Lower leg skin (tissue), 4 donors: ENCODE measurements at regions not wholly inside any gene's neighbourhood (a gene's known extent, or its start where the extent isn't known, plus 50 kb on each side); places are given as distances from the start of the nearest gene placed in this dataset.

ENCODE experiments used
- DNase-seq, 2 donors: peaks; one replicate each; pipeline ENCODE4 v3.0.0-alpha.2; 2019; ENCODE audit warnings: low spot score in 2 of 2
- H3K4me3 ChIP-seq: fragments of 200-600 bp; sonication (generic); 2 replicates; pipeline ENCODE4 v1.5.1; 2017; ENCODE audit warnings: mild to moderate bottlenecking, low read depth; ENCODE audit not compliant: poor library complexity, severe bottlenecking
- POLR2A ChIP-seq, 2 donors: fragments of 450-650 bp; IDR thresholded peaks; one replicate each; pipeline ENCODE4 v1.6.1; 2016 to 2017; ENCODE audit warnings: antibody characterized with exemption in 2 of 2, mild to moderate bottlenecking in 1 of 2, moderate library complexity in 1 of 2
- WGBS, 2 donors: methylation state at CpG; one replicate each; pipeline ENCODE4 v1.1.5; 2018; 5-methylcytosine and 5-hydroxymethylcytosine counted together
- intact Hi-C: fragments of 100-400 bp; cut with DNase I; formaldehyde crosslinking; loops from one replicate; pipeline ENCODE4 v1.15.0; 2023; ENCODE audit warnings: low total_unique reads
- TF ChIP-seq, protein P1 (sequence below), 3 donors: fragments of 450-650 bp; IDR thresholded peaks; one replicate each; pipeline ENCODE4 v1.5.1; 2016; ENCODE audit warnings: antibody characterized with exemption in 3 of 3, mild to moderate bottlenecking in 3 of 3, moderate library complexity in 2 of 3

- H3K4me3 ChIP-seq = no peak overlapping the region
- 71 to 73% methylated on average over 3 of the region's 3 CpGs for WGBS, 2 donors
- no peak for DNase-seq
- TF ChIP-seq POLR2A (IDR thresholded peaks at IDR 0.05) = no peak
- TF ChIP-seq, protein P1, sequence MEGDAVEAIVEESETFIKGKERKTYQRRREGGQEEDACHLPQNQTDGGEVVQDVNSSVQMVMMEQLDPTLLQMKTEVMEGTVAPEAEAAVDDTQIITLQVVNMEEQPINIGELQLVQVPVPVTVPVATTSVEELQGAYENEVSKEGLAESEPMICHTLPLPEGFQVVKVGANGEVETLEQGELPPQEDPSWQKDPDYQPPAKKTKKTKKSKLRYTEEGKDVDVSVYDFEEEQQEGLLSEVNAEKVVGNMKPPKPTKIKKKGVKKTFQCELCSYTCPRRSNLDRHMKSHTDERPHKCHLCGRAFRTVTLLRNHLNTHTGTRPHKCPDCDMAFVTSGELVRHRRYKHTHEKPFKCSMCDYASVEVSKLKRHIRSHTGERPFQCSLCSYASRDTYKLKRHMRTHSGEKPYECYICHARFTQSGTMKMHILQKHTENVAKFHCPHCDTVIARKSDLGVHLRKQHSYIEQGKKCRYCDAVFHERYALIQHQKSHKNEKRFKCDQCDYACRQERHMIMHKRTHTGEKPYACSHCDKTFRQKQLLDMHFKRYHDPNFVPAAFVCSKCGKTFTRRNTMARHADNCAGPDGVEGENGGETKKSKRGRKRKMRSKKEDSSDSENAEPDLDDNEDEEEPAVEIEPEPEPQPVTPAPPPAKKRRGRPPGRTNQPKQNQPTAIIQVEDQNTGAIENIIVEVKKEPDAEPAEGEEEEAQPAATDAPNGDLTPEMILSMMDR (IDR thresholded peaks at IDR 0.05) = no peak
- intact Hi-C loops = no loop called here
Observed at GRCh38 chr21:18603980-18604379, 200.4 kb upstream of the TMPRSS15 start.

- 26 to 42% methylated on average over 1 of the region's 1 CpG for WGBS, 2 donors
- no peak for DNase-seq
- intact Hi-C loops = no loop called here
- no peak overlapping the region for H3K4me3 ChIP-seq
- TF ChIP-seq POLR2A (IDR thresholded peaks at IDR 0.05) = no peak
Observed at GRCh38 chr21:18608226-18608625, 204.6 kb upstream of the TMPRSS15 start.

DNA sequence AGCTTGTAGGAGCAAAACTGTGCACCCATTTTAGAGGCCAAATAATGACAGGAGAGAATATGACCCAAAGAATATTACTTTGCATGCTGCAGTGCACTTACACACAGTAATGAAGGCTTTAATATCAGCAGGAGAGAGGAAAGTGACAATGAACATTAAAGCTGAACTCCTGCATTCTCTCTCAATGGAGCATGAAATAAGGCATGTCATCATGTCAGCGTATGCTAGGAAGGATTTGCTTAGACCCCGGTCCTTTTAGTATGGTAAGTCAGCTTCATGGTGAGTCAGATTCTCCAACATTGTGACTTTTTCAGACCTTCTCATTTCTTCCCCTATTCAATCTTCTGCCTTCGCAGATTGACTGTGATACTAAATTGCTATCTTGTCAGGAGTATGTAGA lies 210.7 kb upstream of the TMPRSS15 start:
- H3K4me3 ChIP-seq = no peak overlapping the region
- 78 to 84% methylated on average over 3 of the region's 3 CpGs for WGBS, 2 donors
- intact Hi-C loops = no loop called here
- TF ChIP-seq, protein P1 (IDR thresholded peaks at IDR 0.05) = no peak
- no peak for TF ChIP-seq POLR2A (IDR thresholded peaks at IDR 0.05)
- DNase-seq = no peak

DNA sequence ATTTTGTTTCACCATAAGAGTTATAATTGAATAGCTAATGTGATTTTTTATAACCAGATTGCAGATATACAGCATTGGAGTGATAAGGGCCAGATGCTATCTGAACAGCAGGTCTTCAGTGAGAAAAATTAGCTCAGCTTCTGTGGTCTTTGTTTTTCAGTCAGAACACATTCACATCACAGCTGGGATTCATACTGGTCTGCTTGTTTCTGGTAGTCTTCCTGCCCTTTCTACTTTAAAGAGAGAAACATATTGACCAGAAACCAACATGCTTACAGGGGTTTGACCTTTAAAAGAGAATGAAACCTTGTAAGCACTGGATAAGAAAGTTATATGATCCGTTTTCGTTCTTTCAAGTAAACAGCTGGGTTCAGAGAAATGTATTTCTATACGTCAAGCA lies 213.7 kb upstream of the TMPRSS15 start:
- no peak for DNase-seq
- WGBS, 2 donors = 71 to 80% methylated on average over 3 of the region's 3 CpGs
- H3K4me3 ChIP-seq = no peak overlapping the region
- intact Hi-C loops = no loop called here
- TF ChIP-seq POLR2A (IDR thresholded peaks at IDR 0.05) = no peak
- TF ChIP-seq, protein P1 (IDR thresholded peaks at IDR 0.05) = no peak

DNA sequence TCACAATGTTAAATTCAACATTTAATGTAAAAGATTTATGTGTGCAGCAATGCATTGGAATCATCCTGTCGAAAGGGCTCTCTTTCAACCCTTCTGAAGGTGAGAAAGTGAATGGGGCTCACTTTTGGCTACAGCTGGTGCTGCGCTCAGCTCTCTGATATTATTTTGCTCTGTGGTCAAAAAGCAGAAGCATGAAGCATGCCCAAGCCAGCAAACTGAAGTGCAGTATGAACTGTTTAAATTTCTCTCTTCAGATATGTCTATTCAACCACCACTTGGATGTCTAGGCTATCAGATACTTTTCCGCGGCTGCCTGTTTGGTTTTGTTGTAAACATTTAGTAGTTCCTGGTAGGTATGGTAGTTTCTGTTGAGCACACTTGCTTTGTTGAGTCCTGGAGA lies 216.9 kb upstream of the TMPRSS15 start:
- whole genome bisulfite sequencing, 2 donors = 64 to 72% methylated on average over 4 of the region's 4 CpGs
- no peak overlapping the region for H3K4me3 ChIP-seq
- TF ChIP-seq POLR2A (IDR thresholded peaks at IDR 0.05) = no peak
- TF ChIP-seq, protein P1 (IDR thresholded peaks at IDR 0.05) = no peak
- intact Hi-C loops = no loop called here
- no peak for DNase-seq

GRCh38 chr21:18622383-18622782 lies 218.8 kb upstream of the TMPRSS15 start:
- no peak for TF ChIP-seq POLR2A (IDR thresholded peaks at IDR 0.05)
- TF ChIP-seq, protein P1 (IDR thresholded peaks at IDR 0.05) = no peak
- intact Hi-C loops = no loop called here
- DNase-seq = no peak
- H3K4me3 ChIP-seq = no peak overlapping the region
